Astrocyte (in vitro differentiated cells and primary cell): ENCODE measurements at regions not wholly inside any gene's neighbourhood (a gene's known extent, or its start where the extent isn't known, plus 50 kb on each side); places are given as distances from the start of the nearest gene placed in this dataset.

Experiments used
- DNase-seq: peaks from one replicate; pipeline ENCODE4 v3.0.0-alpha.2; 2010; ENCODE audit warnings: low read depth
- FAIRE-seq: peaks from 2 replicates; lab custom pipeline; 2011; peaks lifted over from hg19 to GRCh38; lab: Jason Lieb, UNC
- H2AFZ ChIP-seq: 2 replicates; pipeline ENCODE4 v1.6.0; 2012; ENCODE audit warnings: low read depth, low read length, inconsistent platforms
- H3K27ac ChIP-seq: 2 replicates; pipeline ENCODE4 v1.5.1; 2011; ENCODE audit warnings: low read depth, low read length, inconsistent platforms
- H3K27me3 ChIP-seq: 2 replicates; pipeline ENCODE4 v1.6.0; 2011; ENCODE audit warnings: low read length, inconsistent platforms; ENCODE audit not compliant: insufficient read depth
- H3K36me3 ChIP-seq: 2 replicates; pipeline ENCODE4 v1.5.1; 2011; ENCODE audit warnings: low read length, inconsistent platforms; ENCODE audit not compliant: insufficient read depth
- H3K4me1 ChIP-seq: 2 replicates; pipeline ENCODE4 v1.5.1; 2011; ENCODE audit warnings: low read length, inconsistent platforms; ENCODE audit not compliant: insufficient read depth
- H3K4me2 ChIP-seq: 2 replicates; pipeline ENCODE4 v1.6.0; 2012; ENCODE audit warnings: low read length, inconsistent platforms
- H3K4me3 ChIP-seq: 2 replicates; pipeline ENCODE4 v1.5.1; 2011; ENCODE audit warnings: low read depth, mild to moderate bottlenecking, low read length, inconsistent platforms; ENCODE audit not compliant: insufficient read depth
- H3K79me2 ChIP-seq: 2 replicates; pipeline ENCODE4 v1.6.0; 2012; ENCODE audit warnings: mild to moderate bottlenecking, low read length, inconsistent platforms; ENCODE audit not compliant: insufficient read depth
- H3K9ac ChIP-seq: 2 replicates; pipeline ENCODE4 v1.6.0; 2012; ENCODE audit warnings: mild to moderate bottlenecking, low read length, inconsistent platforms
- H3K9me3 ChIP-seq: 2 replicates; pipeline ENCODE4 v1.5.1; 2012; ENCODE audit warnings: low read depth, mild to moderate bottlenecking, low read length, inconsistent platforms; ENCODE audit not compliant: insufficient read depth
- H4K20me1 ChIP-seq: 2 replicates; pipeline ENCODE4 v1.6.0; 2012; ENCODE audit warnings: low read length, inconsistent platforms; ENCODE audit not compliant: insufficient read depth
- H3K27ac Mint-ChIP-seq: one replicate; pipeline ENCODE4 v1.8.0; 2021; ENCODE audit warnings: mild to moderate bottlenecking, mixed read lengths; ENCODE audit not compliant: unreplicated experiment
- H3K27me3 Mint-ChIP-seq: one replicate; pipeline ENCODE4 v1.8.0; 2021; ENCODE audit warnings: low read depth, mixed read lengths; ENCODE audit not compliant: unreplicated experiment
- H3K36me3 Mint-ChIP-seq: one replicate; pipeline ENCODE4 v1.8.0; 2021; ENCODE audit warnings: low read depth, mixed read lengths; ENCODE audit not compliant: unreplicated experiment
- H3K4me1 Mint-ChIP-seq: one replicate; pipeline ENCODE4 v1.8.0; 2021; ENCODE audit warnings: low read depth, mixed read lengths; ENCODE audit not compliant: unreplicated experiment
- H3K4me3 Mint-ChIP-seq: one replicate; pipeline ENCODE4 v1.8.0; 2021; ENCODE audit warnings: mild to moderate bottlenecking, moderate library complexity, mixed read lengths; ENCODE audit not compliant: unreplicated experiment
- H3K9me3 Mint-ChIP-seq: one replicate; pipeline ENCODE4 v1.8.0; 2021; ENCODE audit warnings: mild to moderate bottlenecking, mixed read lengths; ENCODE audit not compliant: unreplicated experiment
- CTCF ChIP-seq: IDR thresholded peaks from 2 replicates; pipeline ENCODE4 v1.5.1; 2011; ENCODE audit warnings: low read depth, mild to moderate bottlenecking, inconsistent platforms, low read length, moderate library complexity; ENCODE audit not compliant: insufficient read depth
- EZH2 ChIP-seq: IDR thresholded peaks from 2 replicates; pipeline ENCODE4 v1.6.1; 2012; ENCODE audit warnings: mild to moderate bottlenecking, low read length, inconsistent platforms; ENCODE audit not compliant: insufficient read depth

- TF ChIP-seq EZH2 (no peak), CTCF (no peak)
- Histone ChIP-seq H2AFZ (no peak overlapping the region), H3K36me3 (no peaks in the 10 kb centered on the region), H3K4me1 (no peaks in the 10 kb centered on the region), H3K4me2 (no peak overlapping the region), H3K79me2 (no peaks in the 10 kb centered on the region), H3K27me3 (no peaks in the 10 kb centered on the region), H3K9me3 (no peaks in the 10 kb centered on the region), H4K20me1 (no peaks in the 10 kb centered on the region), H3K9ac (no peak overlapping the region), H3K27ac (no peak overlapping the region), H3K4me3 (no peak overlapping the region)
- Mint-ChIP-seq H3K4me1 (peaks cover 25% of the 10 kb centered on the region), H3K9me3 (no peaks in the 10 kb centered on the region), H3K27ac (no peak overlapping the region), H3K27me3 (no peaks in the 10 kb centered on the region), H3K36me3 (no peaks in the 10 kb centered on the region), H3K4me3 (no peak overlapping the region)
- DNase-seq, result no peak
- FAIRE-seq, result no peak
These were observed 147.4 kb downstream of the BBOX1 start for GRCh38 chr11:27187848-27188621.

GRCh38 chr11:27187075-27187847, 146.6 kb downstream of the BBOX1 start:
- H3K9ac ChIP-seq, result no peak overlapping the region
- no peaks in the 10 kb centered on the region for H3K4me1 ChIP-seq
- no peak overlapping the region for H3K4me3 Mint-ChIP-seq
- H3K9me3 ChIP-seq, result no peaks in the 10 kb centered on the region
- H3K27ac ChIP-seq, result no peak overlapping the region
- H3K27me3 Mint-ChIP-seq, result no peaks in the 10 kb centered on the region
- H3K27ac Mint-ChIP-seq, result no peak overlapping the region
- no peak for TF ChIP-seq CTCF
- TF ChIP-seq EZH2, result no peak
- H2AFZ ChIP-seq, result no peak overlapping the region
- no peaks in the 10 kb centered on the region for H3K79me2 ChIP-seq
- DNase-seq, result no peak
- FAIRE-seq, result no peak
- H3K36me3 Mint-ChIP-seq, result no peaks in the 10 kb centered on the region
- no peaks in the 10 kb centered on the region for H4K20me1 ChIP-seq
- no peaks in the 10 kb centered on the region for H3K36me3 ChIP-seq
- no peak overlapping the region for H3K4me3 ChIP-seq
- H3K4me1 Mint-ChIP-seq, result peaks cover 25% of the 10 kb centered on the region
- no peak overlapping the region for H3K4me2 ChIP-seq
- no peaks in the 10 kb centered on the region for H3K9me3 Mint-ChIP-seq
- no peaks in the 10 kb centered on the region for H3K27me3 ChIP-seq
